ENCODE measurements at regions not wholly inside any gene's neighbourhood (a gene's known extent, or its start where the extent isn't known, plus 50 kb on each side); places are given as distances from the start of the nearest gene placed in this dataset.

- H3K9me3 ChIP-seq = no peaks in the 10 kb centered on the region
- no peak overlapping the region for H3K27ac ChIP-seq
- DNase-seq (no peak), ATAC-seq (no peak)
- TF ChIP-seq, protein P1, sequence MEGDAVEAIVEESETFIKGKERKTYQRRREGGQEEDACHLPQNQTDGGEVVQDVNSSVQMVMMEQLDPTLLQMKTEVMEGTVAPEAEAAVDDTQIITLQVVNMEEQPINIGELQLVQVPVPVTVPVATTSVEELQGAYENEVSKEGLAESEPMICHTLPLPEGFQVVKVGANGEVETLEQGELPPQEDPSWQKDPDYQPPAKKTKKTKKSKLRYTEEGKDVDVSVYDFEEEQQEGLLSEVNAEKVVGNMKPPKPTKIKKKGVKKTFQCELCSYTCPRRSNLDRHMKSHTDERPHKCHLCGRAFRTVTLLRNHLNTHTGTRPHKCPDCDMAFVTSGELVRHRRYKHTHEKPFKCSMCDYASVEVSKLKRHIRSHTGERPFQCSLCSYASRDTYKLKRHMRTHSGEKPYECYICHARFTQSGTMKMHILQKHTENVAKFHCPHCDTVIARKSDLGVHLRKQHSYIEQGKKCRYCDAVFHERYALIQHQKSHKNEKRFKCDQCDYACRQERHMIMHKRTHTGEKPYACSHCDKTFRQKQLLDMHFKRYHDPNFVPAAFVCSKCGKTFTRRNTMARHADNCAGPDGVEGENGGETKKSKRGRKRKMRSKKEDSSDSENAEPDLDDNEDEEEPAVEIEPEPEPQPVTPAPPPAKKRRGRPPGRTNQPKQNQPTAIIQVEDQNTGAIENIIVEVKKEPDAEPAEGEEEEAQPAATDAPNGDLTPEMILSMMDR (IDR thresholded peaks at IDR 0.05) = no peak
- H3K4me3 ChIP-seq = no peak overlapping the region
- H3K4me1 ChIP-seq = no peaks in the 10 kb centered on the region
- no peaks in the 10 kb centered on the region for H3K36me3 ChIP-seq
- intact Hi-C loops (cut with DNase I) = no loop called here
- H3K27me3 ChIP-seq (ENCODE audit: low read depth) = no peaks in the 10 kb centered on the region
Observed at GRCh38 chr18:54035927-54036326, 188.5 kb downstream of the MBD2 start.

- intact Hi-C loops (cut with DNase I) = no loop called here
- Histone ChIP-seq H3K27me3 (ENCODE audit: low read depth) (no peaks in the 10 kb centered on the region), H3K4me3 (no peak overlapping the region), H3K27ac (no peak overlapping the region), H3K36me3 (no peaks in the 10 kb centered on the region), H3K9me3 (no peaks in the 10 kb centered on the region), H3K4me1 (no peaks in the 10 kb centered on the region)
- DNase-seq = no peak
- ATAC-seq = no peak
- TF ChIP-seq, protein P1 (IDR thresholded peaks at IDR 0.05) = no peak
Observed at GRCh38 chr18:54033052-54033451, 191.4 kb downstream of the MBD2 start.

DNA sequence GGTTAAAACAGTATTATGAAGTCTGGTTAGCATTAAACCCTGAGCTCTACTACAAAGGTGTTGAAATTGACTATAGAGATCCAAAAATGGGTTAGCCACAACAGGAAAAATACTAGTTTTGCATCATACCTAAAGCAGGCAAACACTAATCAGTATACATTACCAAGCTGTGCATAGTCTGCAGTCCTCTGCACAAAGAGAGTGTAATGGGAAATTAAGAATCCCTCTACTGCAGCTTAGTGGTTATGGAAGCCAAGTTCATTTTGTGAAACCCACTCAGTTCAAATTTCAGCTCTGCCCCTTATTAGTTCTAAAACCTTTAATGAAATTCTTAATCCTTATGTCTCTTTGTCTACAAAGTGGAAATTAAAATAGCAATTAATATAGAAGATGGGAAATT, 192.1 kb downstream of the MBD2 start:
- intact Hi-C loops (cut with DNase I) = no loop called here
- H3K4me3 ChIP-seq = no peak overlapping the region
- ATAC-seq = no peak

DNA sequence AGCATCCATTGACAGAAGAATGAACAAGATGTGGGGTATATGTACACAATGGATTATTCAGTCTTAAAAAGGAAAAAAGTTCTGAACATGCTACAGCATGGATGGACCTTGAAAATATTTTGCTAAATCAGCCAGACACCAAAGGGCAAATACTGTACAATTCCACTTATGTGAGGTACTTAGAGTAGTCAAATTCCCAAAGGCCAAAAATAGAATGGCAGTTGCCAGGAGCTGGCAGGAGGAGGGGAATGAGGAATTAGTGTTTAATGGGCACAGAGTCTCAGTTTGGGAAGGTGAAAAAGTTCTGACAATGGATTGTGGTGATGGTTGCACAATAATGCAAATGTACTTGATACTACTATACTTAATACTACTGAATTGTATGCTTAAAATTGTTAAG, 193.2 kb downstream of the MBD2 start:
- no peak for ATAC-seq
- Histone ChIP-seq H3K9me3 (no peaks in the 10 kb centered on the region), H3K27ac (no peak overlapping the region), H3K4me3 (no peak overlapping the region), H3K4me1 (no peaks in the 10 kb centered on the region), H3K27me3 (ENCODE audit: low read depth) (no peaks in the 10 kb centered on the region), H3K36me3 (no peaks in the 10 kb centered on the region)
- DNase-seq = no peak
- TF ChIP-seq, protein P1 (IDR thresholded peaks at IDR 0.05) = no peak
- intact Hi-C loops (cut with DNase I) = no loop called here

More for the DNA sequence above, 192.1 kb downstream of the MBD2 start:
- TF ChIP-seq, protein P1 (IDR thresholded peaks at IDR 0.05) = no peak
- no peak for DNase-seq
- H3K27ac ChIP-seq = no peak overlapping the region
- no peaks in the 10 kb centered on the region for H3K9me3 ChIP-seq
- H3K4me1 ChIP-seq = no peaks in the 10 kb centered on the region
- no peaks in the 10 kb centered on the region for H3K27me3 ChIP-seq (ENCODE audit: low read depth)
- H3K36me3 ChIP-seq = no peaks in the 10 kb centered on the region

GRCh38 chr18:54030434-54030833, 194.0 kb downstream of the MBD2 start:
- no peaks in the 10 kb centered on the region for H3K4me1 ChIP-seq
- no peak overlapping the region for H3K4me3 ChIP-seq
- no peak for DNase-seq
- no peaks in the 10 kb centered on the region for H3K36me3 ChIP-seq
- no peaks in the 10 kb centered on the region for H3K27me3 ChIP-seq (ENCODE audit: low read depth)
- no peak overlapping the region for H3K27ac ChIP-seq
- TF ChIP-seq, protein P1 (IDR thresholded peaks at IDR 0.05) = no peak
- intact Hi-C loops (cut with DNase I) = no loop called here
- no peak for ATAC-seq
- H3K9me3 ChIP-seq = no peaks in the 10 kb centered on the region

DNA sequence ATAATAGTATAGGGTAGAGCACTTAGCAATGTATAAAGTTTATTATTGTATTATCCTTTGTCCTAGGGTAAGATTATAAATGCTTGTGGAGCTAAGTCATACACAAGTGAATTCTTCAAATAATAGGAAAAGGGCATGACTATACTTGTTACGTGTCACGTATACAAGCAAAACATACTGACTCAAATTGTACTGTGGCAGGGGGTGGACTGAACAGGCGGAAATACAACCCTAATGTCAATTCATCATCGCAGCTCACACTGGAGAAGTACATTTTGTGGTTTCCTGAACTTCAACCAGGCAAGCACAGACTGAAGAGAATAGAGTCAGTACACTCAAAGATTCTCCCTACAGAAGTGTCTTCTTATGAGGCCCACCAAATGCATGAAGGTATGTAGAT, 201.0 kb downstream of the MBD2 start:
- H3K4me1 ChIP-seq = no peaks in the 10 kb centered on the region
- TF ChIP-seq, protein P1 (IDR thresholded peaks at IDR 0.05) = no peak
- ATAC-seq = no peak
- no peak overlapping the region for H3K4me3 ChIP-seq
- H3K27me3 ChIP-seq (ENCODE audit: low read depth) = no peaks in the 10 kb centered on the region
- no peak for DNase-seq
- H3K36me3 ChIP-seq = no peaks in the 10 kb centered on the region
- H3K9me3 ChIP-seq = no peaks in the 10 kb centered on the region
- no peak overlapping the region for H3K27ac ChIP-seq
- intact Hi-C loops (cut with DNase I) = no loop called here
